WERI-Rb-1 (cell line): ENCODE measurements at regions not wholly inside any gene's neighbourhood (a gene's known extent, or its start where the extent isn't known, plus 50 kb on each side); places are given as distances from the start of the nearest gene placed in this dataset.

Source experiments
- DNase-seq: peaks from one replicate; pipeline ENCODE4 v3.0.0-alpha.2; 2020
- H3K27ac ChIP-seq: fragments of 250-450 bp; sonication (Bioruptor Pico); 2 replicates; pipeline ENCODE4 v1.5.1; 2020; ENCODE audit warnings: mild to moderate bottlenecking, moderate library complexity
- H3K27me3 ChIP-seq: fragments of 250-450 bp; sonication (Bioruptor Pico); 2 replicates; pipeline ENCODE4 v1.5.1; 2021; ENCODE audit warnings: mild to moderate bottlenecking, low read depth, moderate library complexity; ENCODE audit not compliant: insufficient read depth, severe bottlenecking
- H3K36me3 ChIP-seq: fragments of 250-450 bp; sonication (Bioruptor Pico); 2 replicates; pipeline ENCODE4 v1.5.1; 2020; ENCODE audit warnings: mild to moderate bottlenecking, moderate library complexity
- H3K4me3 ChIP-seq: 2 replicates; pipeline ENCODE4 v1.5.1; 2011; ENCODE audit warnings: low read depth, mild to moderate bottlenecking, control low read depth, low read length
- H3K9me3 ChIP-seq: fragments of 250-450 bp; sonication (Bioruptor Pico); 2 replicates; pipeline ENCODE4 v1.5.1; 2021; ENCODE audit warnings: mild to moderate bottlenecking, moderate library complexity; ENCODE audit not compliant: severe bottlenecking
- TF ChIP-seq, protein P1 (sequence below): IDR thresholded peaks from 2 replicates; pipeline ENCODE4 v1.5.1; 2011; ENCODE audit warnings: low read depth, mild to moderate bottlenecking, control low read depth, inconsistent platforms, low read length

DNA sequence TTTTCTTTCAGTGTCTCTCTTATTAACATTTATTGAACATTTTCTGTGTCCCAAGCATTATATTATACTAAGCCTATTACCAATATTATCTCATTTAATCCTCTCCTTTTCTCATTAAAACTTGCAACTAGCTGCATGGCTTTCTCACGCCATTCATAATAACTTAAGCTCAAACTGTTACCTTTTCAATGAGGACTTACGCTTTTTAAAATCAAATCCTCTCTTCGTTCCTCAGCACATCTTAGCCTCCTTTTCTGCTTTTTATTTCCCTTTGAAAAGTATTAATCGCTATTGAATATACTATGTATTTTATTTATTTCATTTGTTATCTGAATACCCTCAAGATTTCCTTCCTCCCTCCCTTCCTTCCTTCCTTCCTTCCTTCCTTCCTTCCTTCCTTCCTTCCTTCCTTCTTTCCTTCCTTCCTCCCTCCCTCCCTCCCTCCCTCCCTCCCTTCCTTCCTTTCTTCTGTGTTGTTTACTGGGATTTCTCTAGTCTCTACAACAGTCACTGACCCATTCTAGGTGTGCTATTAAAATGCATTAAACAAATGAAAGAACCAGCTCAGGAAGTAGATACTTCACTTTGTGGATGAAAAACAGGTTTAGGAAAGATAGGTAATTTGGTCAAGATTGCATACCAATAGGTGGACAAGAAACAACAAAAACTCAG is 294.1 kb upstream of the TUT7 start:
- H3K27me3 ChIP-seq, result peaks cover 30% of the 10 kb centered on the region
- H3K9me3 ChIP-seq, result no peaks in the 10 kb centered on the region
- DNase-seq, result no peak
- H3K4me3 ChIP-seq, result no peak overlapping the region
- H3K27ac ChIP-seq, result no peak overlapping the region
- TF ChIP-seq, protein P1, sequence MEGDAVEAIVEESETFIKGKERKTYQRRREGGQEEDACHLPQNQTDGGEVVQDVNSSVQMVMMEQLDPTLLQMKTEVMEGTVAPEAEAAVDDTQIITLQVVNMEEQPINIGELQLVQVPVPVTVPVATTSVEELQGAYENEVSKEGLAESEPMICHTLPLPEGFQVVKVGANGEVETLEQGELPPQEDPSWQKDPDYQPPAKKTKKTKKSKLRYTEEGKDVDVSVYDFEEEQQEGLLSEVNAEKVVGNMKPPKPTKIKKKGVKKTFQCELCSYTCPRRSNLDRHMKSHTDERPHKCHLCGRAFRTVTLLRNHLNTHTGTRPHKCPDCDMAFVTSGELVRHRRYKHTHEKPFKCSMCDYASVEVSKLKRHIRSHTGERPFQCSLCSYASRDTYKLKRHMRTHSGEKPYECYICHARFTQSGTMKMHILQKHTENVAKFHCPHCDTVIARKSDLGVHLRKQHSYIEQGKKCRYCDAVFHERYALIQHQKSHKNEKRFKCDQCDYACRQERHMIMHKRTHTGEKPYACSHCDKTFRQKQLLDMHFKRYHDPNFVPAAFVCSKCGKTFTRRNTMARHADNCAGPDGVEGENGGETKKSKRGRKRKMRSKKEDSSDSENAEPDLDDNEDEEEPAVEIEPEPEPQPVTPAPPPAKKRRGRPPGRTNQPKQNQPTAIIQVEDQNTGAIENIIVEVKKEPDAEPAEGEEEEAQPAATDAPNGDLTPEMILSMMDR, result no peak
- no peaks in the 10 kb centered on the region for H3K36me3 ChIP-seq

DNA sequence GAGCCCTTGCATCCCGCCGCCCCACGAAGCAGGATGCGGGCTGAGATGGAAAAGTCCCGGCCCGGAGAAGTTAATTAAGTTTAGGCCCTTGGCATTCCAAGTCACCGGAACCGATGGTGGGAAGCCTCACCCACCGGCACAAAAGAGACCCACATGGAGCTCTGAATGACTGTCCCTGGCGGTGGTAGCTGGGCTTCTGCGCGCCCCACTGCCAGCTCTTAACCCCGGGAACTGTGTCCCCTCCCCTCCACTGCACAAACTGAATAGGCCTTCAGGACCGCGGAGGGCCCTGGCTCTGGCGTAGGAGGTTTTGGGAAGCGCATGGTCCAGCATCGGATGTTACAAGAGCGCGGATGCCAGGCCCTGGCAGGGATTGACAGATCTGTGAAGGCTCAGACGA is 291.1 kb upstream of the TUT7 start:
- TF ChIP-seq, protein P1, result no peak
- Histone ChIP-seq H3K27me3 (peaks cover 35% of the 10 kb centered on the region), H3K4me3 (no peak overlapping the region), H3K9me3 (no peaks in the 10 kb centered on the region), H3K36me3 (no peaks in the 10 kb centered on the region), H3K27ac (no peak overlapping the region)
- DNase-seq, result no peak

DNA sequence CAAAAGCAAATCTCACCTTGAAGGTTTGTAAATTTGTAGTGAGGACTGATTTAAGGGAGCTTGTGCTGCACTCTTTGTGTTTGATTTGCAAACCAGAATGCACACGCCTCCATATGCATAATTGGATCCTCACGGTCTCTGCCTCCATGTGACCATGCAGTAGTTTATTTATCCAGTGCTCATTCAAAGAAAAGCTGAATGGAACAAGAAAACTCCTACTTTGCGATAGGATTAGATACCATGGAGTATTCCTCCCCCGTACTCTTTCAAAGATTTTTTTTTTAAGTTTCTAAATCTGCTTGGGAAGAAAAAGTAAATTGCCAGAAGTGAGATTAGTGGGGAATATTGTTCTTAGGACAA is 290.4 kb upstream of the TUT7 start:
- TF ChIP-seq, protein P1, result no peak
- Histone ChIP-seq H3K27me3 (peaks cover 42% of the 10 kb centered on the region), H3K36me3 (no peaks in the 10 kb centered on the region), H3K9me3 (no peaks in the 10 kb centered on the region), H3K4me3 (no peak overlapping the region), H3K27ac (no peak overlapping the region)
- DNase-seq, result no peak

DNA sequence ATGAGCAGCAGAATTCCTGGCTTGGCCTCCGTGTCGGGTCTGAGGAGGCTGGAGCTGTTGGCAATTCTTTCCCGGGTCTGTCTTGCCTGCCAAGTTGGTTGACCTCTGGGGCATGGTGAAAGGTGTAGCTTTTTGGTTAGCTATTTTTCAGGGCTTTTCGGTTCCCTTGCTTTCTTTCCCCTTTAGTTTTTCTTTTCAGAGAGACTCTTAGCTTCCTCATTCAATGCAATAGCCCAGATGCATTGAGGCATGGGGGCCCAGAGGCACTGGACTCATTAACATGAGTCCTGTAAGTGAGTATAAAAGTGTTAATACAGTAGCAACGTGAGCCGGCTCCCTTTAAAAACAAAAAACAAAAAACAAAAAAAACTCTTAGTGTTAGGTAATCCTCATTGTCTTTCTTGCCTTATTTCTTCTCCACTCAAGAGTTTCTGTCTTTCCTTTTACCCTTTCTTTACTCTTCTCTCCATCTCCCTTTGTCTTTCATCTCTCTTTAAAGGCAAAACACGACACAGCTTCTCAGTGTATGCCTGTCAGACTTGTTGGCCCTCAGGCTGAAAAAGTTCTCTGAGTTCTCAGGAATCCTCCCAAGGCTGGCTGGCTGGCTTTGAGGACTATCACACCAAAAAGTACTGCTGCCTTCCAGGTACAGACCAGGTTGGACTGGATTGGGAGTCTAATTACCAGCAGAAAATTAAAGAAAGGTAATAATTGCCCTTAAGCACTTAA is 289.9 kb upstream of the TUT7 start:
- DNase-seq, result no peak
- Histone ChIP-seq H3K9me3 (no peaks in the 10 kb centered on the region), H3K27ac (no peak overlapping the region), H3K27me3 (peaks cover 45% of the 10 kb centered on the region), H3K4me3 (no peak overlapping the region), H3K36me3 (no peaks in the 10 kb centered on the region)
- TF ChIP-seq, protein P1, result no peak

DNA sequence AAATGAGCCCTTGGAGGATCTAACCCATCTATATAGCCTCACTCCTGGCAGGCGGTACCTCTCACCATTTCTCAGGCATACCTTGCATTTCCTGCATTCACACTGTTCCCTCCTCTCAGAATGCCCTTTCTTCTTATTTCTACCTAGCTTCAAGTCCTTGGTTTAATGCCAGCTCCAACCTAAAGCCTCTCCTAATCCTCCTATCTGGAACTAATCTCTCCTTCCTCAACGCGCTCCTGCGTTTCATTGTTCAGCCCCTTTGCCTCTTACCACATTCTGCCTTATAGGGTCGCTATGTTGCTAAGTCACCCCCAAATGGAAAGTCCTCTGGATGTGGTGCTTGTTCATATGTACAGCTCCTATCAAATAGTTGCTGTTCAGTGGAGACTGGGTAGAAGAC is 288.5 kb upstream of the TUT7 start:
- H3K4me3 ChIP-seq, result no peak overlapping the region
- TF ChIP-seq, protein P1, result no peak
- peaks cover 51% of the 10 kb centered on the region for H3K27me3 ChIP-seq
- no peaks in the 10 kb centered on the region for H3K36me3 ChIP-seq
- no peaks in the 10 kb centered on the region for H3K9me3 ChIP-seq
- no peak for DNase-seq
- H3K27ac ChIP-seq, result no peak overlapping the region
